ENCODE measurements at regions not wholly inside any gene's neighbourhood (a gene's known extent, or its start where the extent isn't known, plus 50 kb on each side); places are given as distances from the start of the nearest gene placed in this dataset.

- H3K36me3 Mint-ChIP-seq: no peaks in the 10 kb centered on the region
- H3K27me3 Mint-ChIP-seq: no peaks in the 10 kb centered on the region
- ATAC-seq (ENCODE audit: low read depth in 2 of 2): no peak
- no peak for DNase-seq
- peaks cover 3 to 13% (median 4%) of the 10 kb centered on the region in 3 donors for H3K4me1 Mint-ChIP-seq
- H3K27ac Mint-ChIP-seq: no peak overlapping the region
- no peak overlapping the region for H3K4me3 Mint-ChIP-seq
- H3K9me3 Mint-ChIP-seq: peaks cover 0 to 7% (median 4%) of the 10 kb centered on the region in 7 donors
Observed at GRCh38 chr1:239550178-239550577, 163.8 kb downstream of the CHRM3 start.

- Mint-ChIP-seq H3K4me3 (no peak overlapping the region), H3K36me3 (no peaks in the 10 kb centered on the region), H3K9me3 (peaks cover 0 to 2% (median 0%) of the 10 kb centered on the region in 7 donors), H3K27me3 (no peaks in the 10 kb centered on the region), H3K4me1 (peaks cover 0 to 10% (median 4%) of the 10 kb centered on the region in 3 donors), H3K27ac (no peak overlapping the region)
- DNase-seq: no peak
- ATAC-seq (ENCODE audit: low read depth in 2 of 2): no peak
Observed at GRCh38 chr1:239555350-239555749, 169.0 kb downstream of the CHRM3 start.

- Mint-ChIP-seq H3K4me3 (no peak overlapping the region), H3K27ac (peak overlapping the region in 2 of 6 donors; percentile 12 to 79), H3K27me3 (no peaks in the 10 kb centered on the region), H3K36me3 (no peaks in the 10 kb centered on the region), H3K9me3 (peaks cover 0 to 2% (median 0%) of the 10 kb centered on the region in 7 donors), H3K4me1 (peaks cover 0 to 10% (median 4%) of the 10 kb centered on the region in 3 donors)
- ATAC-seq (ENCODE audit: low read depth in 2 of 2) (no peak), DNase-seq (no peak)
Observed at GRCh38 chr1:239558559-239558958, 172.2 kb downstream of the CHRM3 start.

- DNase-seq (no peak), ATAC-seq (ENCODE audit: low read depth in 2 of 2) (no peak)
- Mint-ChIP-seq H3K36me3 (no peaks in the 10 kb centered on the region), H3K27ac (peak overlapping the region in 2 of 6 donors; percentile 12 to 79), H3K27me3 (no peaks in the 10 kb centered on the region), H3K4me3 (no peak overlapping the region), H3K4me1 (peaks cover 0 to 10% (median 4%) of the 10 kb centered on the region in 3 donors), H3K9me3 (peaks cover 0 to 2% (median 0%) of the 10 kb centered on the region in 7 donors)
Observed at GRCh38 chr1:239558991-239559390, 172.6 kb downstream of the CHRM3 start.

- peaks cover 0 to 2% (median 0%) of the 10 kb centered on the region in 7 donors for H3K9me3 Mint-ChIP-seq
- no peak for ATAC-seq (ENCODE audit: low read depth in 2 of 2)
- no peak for DNase-seq
- peaks cover 0 to 10% (median 4%) of the 10 kb centered on the region in 3 donors for H3K4me1 Mint-ChIP-seq
- H3K27me3 Mint-ChIP-seq: no peaks in the 10 kb centered on the region
- no peak overlapping the region for H3K4me3 Mint-ChIP-seq
- H3K36me3 Mint-ChIP-seq: no peaks in the 10 kb centered on the region
- H3K27ac Mint-ChIP-seq: no peak overlapping the region
Observed at GRCh38 chr1:239560921-239561320, 174.6 kb downstream of the CHRM3 start.

- no peak overlapping the region for H3K4me3 Mint-ChIP-seq
- no peaks in the 10 kb centered on the region for H3K36me3 Mint-ChIP-seq
- H3K27ac Mint-ChIP-seq: no peak overlapping the region
- peaks cover 0 to 10% (median 4%) of the 10 kb centered on the region in 3 donors for H3K4me1 Mint-ChIP-seq
- DNase-seq: no peak
- no peak for ATAC-seq (ENCODE audit: low read depth in 2 of 2)
- no peaks in the 10 kb centered on the region for H3K27me3 Mint-ChIP-seq
- peaks cover 0 to 2% (median 0%) of the 10 kb centered on the region in 7 donors for H3K9me3 Mint-ChIP-seq
Observed at GRCh38 chr1:239562095-239562494, 175.7 kb downstream of the CHRM3 start.

- Mint-ChIP-seq H3K9me3 (peaks cover 0 to 4% (median 0%) of the 10 kb centered on the region in 7 donors), H3K4me3 (no peak overlapping the region), H3K36me3 (no peaks in the 10 kb centered on the region), H3K27ac (no peak overlapping the region), H3K4me1 (peaks cover 0 to 4% (median 4%) of the 10 kb centered on the region in 3 donors), H3K27me3 (no peaks in the 10 kb centered on the region)
- ATAC-seq (ENCODE audit: low read depth in 2 of 2) (no peak), DNase-seq (no peak)
Observed at GRCh38 chr1:239563681-239564080, 177.3 kb downstream of the CHRM3 start.

- peaks cover 0 to 4% (median 0%) of the 10 kb centered on the region in 7 donors for H3K9me3 Mint-ChIP-seq
- no peak overlapping the region for H3K4me3 Mint-ChIP-seq
- H3K27ac Mint-ChIP-seq: no peak overlapping the region
- no peaks in the 10 kb centered on the region for H3K36me3 Mint-ChIP-seq
- DNase-seq (no peak), ATAC-seq (ENCODE audit: low read depth in 2 of 2) (no peak)
- H3K4me1 Mint-ChIP-seq: no peaks in the 10 kb centered on the region
- no peaks in the 10 kb centered on the region for H3K27me3 Mint-ChIP-seq
Observed at GRCh38 chr1:239566074-239566473, 179.7 kb downstream of the CHRM3 start.

GRCh38 chr1:239570878-239571277, 184.5 kb downstream of the CHRM3 start:
- Mint-ChIP-seq H3K4me1 (no peaks in the 10 kb centered on the region), H3K27me3 (no peaks in the 10 kb centered on the region), H3K36me3 (peaks cover 0 to 1% of the 10 kb centered on the region in 2 donors), H3K4me3 (no peak overlapping the region), H3K27ac (no peak overlapping the region), H3K9me3 (peaks cover 0 to 4% (median 0%) of the 10 kb centered on the region in 7 donors)
- ATAC-seq (ENCODE audit: low read depth in 2 of 2) (no peak), DNase-seq (no peak)

GRCh38 chr1:239572183-239572582, 185.8 kb downstream of the CHRM3 start:
- DNase-seq (no peak), ATAC-seq (ENCODE audit: low read depth in 2 of 2) (no peak)
- H3K4me3 Mint-ChIP-seq: no peak overlapping the region
- H3K27me3 Mint-ChIP-seq: no peaks in the 10 kb centered on the region
- H3K36me3 Mint-ChIP-seq: peaks cover 0 to 4% of the 10 kb centered on the region in 2 donors
- H3K9me3 Mint-ChIP-seq: peaks cover 0 to 3% (median 0%) of the 10 kb centered on the region in 7 donors
- no peaks in the 10 kb centered on the region for H3K4me1 Mint-ChIP-seq
- H3K27ac Mint-ChIP-seq: no peak overlapping the region

- Mint-ChIP-seq H3K27ac (no peak overlapping the region), H3K4me3 (peak overlapping the region in 1 of 8 donors; percentile 34), H3K27me3 (no peaks in the 10 kb centered on the region), H3K9me3 (peaks cover 0 to 4% (median 0%) of the 10 kb centered on the region in 7 donors), H3K36me3 (peaks cover 0 to 4% of the 10 kb centered on the region in 2 donors), H3K4me1 (no peaks in the 10 kb centered on the region)
- ATAC-seq (ENCODE audit: low read depth in 2 of 2) (no peak), DNase-seq (no peak)
Observed at GRCh38 chr1:239574112-239574511, 187.7 kb downstream of the CHRM3 start.

GRCh38 chr1:239575113-239575512, 188.7 kb downstream of the CHRM3 start:
- Mint-ChIP-seq H3K36me3 (peaks cover 0 to 4% of the 10 kb centered on the region in 2 donors), H3K27ac (no peak overlapping the region), H3K27me3 (peaks cover 0 to 5% (median 0%) of the 10 kb centered on the region in 3 donors), H3K4me1 (no peaks in the 10 kb centered on the region), H3K4me3 (no peak overlapping the region), H3K9me3 (peaks cover 0 to 4% (median 0%) of the 10 kb centered on the region in 7 donors)
- DNase-seq (no peak), ATAC-seq (ENCODE audit: low read depth in 2 of 2) (no peak)

- Mint-ChIP-seq H3K4me1 (peaks cover 4 to 6% (median 6%) of the 10 kb centered on the region in 3 donors), H3K27ac (no peak overlapping the region), H3K27me3 (peaks cover 0 to 5% (median 0%) of the 10 kb centered on the region in 3 donors), H3K36me3 (no peaks in the 10 kb centered on the region), H3K9me3 (peaks cover 0 to 1% (median 0%) of the 10 kb centered on the region in 7 donors), H3K4me3 (no peak overlapping the region)
- ATAC-seq (ENCODE audit: low read depth in 2 of 2): no peak
- DNase-seq: no peak
Observed at GRCh38 chr1:239583536-239583935, 197.2 kb downstream of the CHRM3 start.

GRCh38 chr1:239586128-239586527, 199.8 kb downstream of the CHRM3 start:
- H3K4me1 Mint-ChIP-seq: peaks cover 4 to 6% (median 6%) of the 10 kb centered on the region in 3 donors
- no peaks in the 10 kb centered on the region for H3K27me3 Mint-ChIP-seq
- no peak overlapping the region for H3K4me3 Mint-ChIP-seq
- peaks cover 0 to 1% (median 0%) of the 10 kb centered on the region in 7 donors for H3K9me3 Mint-ChIP-seq
- H3K27ac Mint-ChIP-seq: peak overlapping the region in 1 of 6 donors; percentile 69
- ATAC-seq (ENCODE audit: low read depth in 2 of 2): no peak
- no peak for DNase-seq
- no peaks in the 10 kb centered on the region for H3K36me3 Mint-ChIP-seq

Measured in naive B cell (primary cell).